BLaER1 treated with 17β-estradiol and CSF1 and Interleukin-3, amounts not matched to agents 10 nM and 100 nM (cell line): ENCODE measurements at regions not wholly inside any gene's neighbourhood (a gene's known extent, or its start where the extent isn't known, plus 50 kb on each side); places are given as distances from the start of the nearest gene placed in this dataset.
A peak's percentile ranks its signal among the peaks of the same experiment; 100 is the strongest.

Experiments
- H3K27ac ChIP-seq, 11 experiments: shearing (Covaris generic); formaldehyde crosslinking; 2 replicates each; pipeline ENCODE4 v1.8.1; 2022
- H3K27me3 ChIP-seq, 11 experiments: shearing (Covaris generic); formaldehyde crosslinking; 2 replicates each; pipeline ENCODE4 v1.8.1; 2022
- H3K36me3 ChIP-seq, 11 experiments: shearing (Covaris generic); formaldehyde crosslinking; 2 replicates each; pipeline ENCODE4 v1.8.1; 2022
- H3K4me1 ChIP-seq, 10 experiments: shearing (Covaris generic); formaldehyde crosslinking; 2 replicates each; pipeline ENCODE4 v1.8.1; 2022
- H3K4me2 ChIP-seq, 11 experiments: shearing (Covaris generic); formaldehyde crosslinking; 2 replicates each; pipeline ENCODE4 v1.8.1; 2022
- H3K4me3 ChIP-seq, 10 experiments: shearing (Covaris generic); formaldehyde crosslinking; 2 replicates each; pipeline ENCODE4 v1.8.1; 2022
- H3K9ac ChIP-seq, 11 experiments: shearing (Covaris generic); formaldehyde crosslinking; 2 replicates each; pipeline ENCODE4 v1.8.1; 2022
- H3K9me3 ChIP-seq, 11 experiments: shearing (Covaris generic); formaldehyde crosslinking; replicated peaks in 1 of 11; 2 replicates each; pipeline ENCODE4 v1.8.1; 2022
- H4K20me1 ChIP-seq, 11 experiments: shearing (Covaris generic); formaldehyde crosslinking; 2 replicates each; pipeline ENCODE4 v1.8.1; 2022
- Cebpa-rat ChIP-seq, 11 experiments: shearing (Covaris generic); IDR thresholded peaks; 2 replicates each; pipeline ENCODE4 v1.8.1; 2022

GRCh38 chr2:164439885-164440284 lies 181.4 kb downstream of the GRB14 start:
- no peaks in the 10 kb centered on the region for H4K20me1 ChIP-seq
- H3K27me3 ChIP-seq, result no peaks in the 10 kb centered on the region
- no peak for TF ChIP-seq Cebpa-rat (IDR thresholded peaks at IDR 0.05)
- no peak overlapping the region for H3K27ac ChIP-seq
- peaks cover 0 to 8% (median 0%) of the 10 kb centered on the region in 10 experiments; a peak in 3 of 20 replicates for H3K4me1 ChIP-seq
- no peak overlapping the region for H3K4me2 ChIP-seq
- no peak overlapping the region for H3K9ac ChIP-seq
- no peaks in the 10 kb centered on the region for H3K9me3 ChIP-seq
- H3K4me3 ChIP-seq, result no peak overlapping the region
- no peaks in the 10 kb centered on the region for H3K36me3 ChIP-seq

GRCh38 chr2:164439235-164439634 lies 182.0 kb downstream of the GRB14 start:
- Histone ChIP-seq H3K27me3 (no peaks in the 10 kb centered on the region), H3K4me1 (peaks cover 0 to 8% (median 0%) of the 10 kb centered on the region in 10 experiments; a peak in 3 of 20 replicates), H3K4me3 (no peak overlapping the region), H4K20me1 (no peaks in the 10 kb centered on the region), H3K9me3 (no peaks in the 10 kb centered on the region), H3K9ac (no peak overlapping the region), H3K27ac (no peak overlapping the region), H3K36me3 (no peaks in the 10 kb centered on the region), H3K4me2 (no peak overlapping the region)
- no peak for TF ChIP-seq Cebpa-rat (IDR thresholded peaks at IDR 0.05)

GRCh38 chr2:164438490-164439205 lies 182.6 kb downstream of the GRB14 start:
- Histone ChIP-seq H3K9ac (no peak overlapping the region), H3K36me3 (no peaks in the 10 kb centered on the region), H3K9me3 (no peaks in the 10 kb centered on the region), H4K20me1 (no peaks in the 10 kb centered on the region), H3K27me3 (no peaks in the 10 kb centered on the region), H3K4me3 (no peak overlapping the region), H3K27ac (no peak overlapping the region), H3K4me1 (peaks cover 0 to 8% (median 0%) of the 10 kb centered on the region in 10 experiments; a peak in 3 of 20 replicates), H3K4me2 (no peak overlapping the region)
- TF ChIP-seq Cebpa-rat (IDR thresholded peaks at IDR 0.05), result no peak

GRCh38 chr2:164436131-164436530 lies 185.2 kb downstream of the GRB14 start:
- TF ChIP-seq Cebpa-rat (IDR thresholded peaks at IDR 0.05), result no peak
- Histone ChIP-seq H3K4me2 (no peak overlapping the region), H4K20me1 (no peaks in the 10 kb centered on the region), H3K27ac (no peak overlapping the region), H3K36me3 (no peaks in the 10 kb centered on the region), H3K27me3 (no peaks in the 10 kb centered on the region), H3K4me3 (no peak overlapping the region), H3K9me3 (no peaks in the 10 kb centered on the region), H3K9ac (no peak overlapping the region), H3K4me1 (no peaks in the 10 kb centered on the region)

- Histone ChIP-seq H3K9me3 (no peaks in the 10 kb centered on the region), H3K9ac (peak overlapping the region in 1 of 11 experiments; percentile 6; a peak in 1 of 22 replicates), H3K4me2 (no peak overlapping the region), H3K27ac (no peak overlapping the region), H3K27me3 (no peaks in the 10 kb centered on the region), H3K4me3 (no peak overlapping the region), H3K36me3 (no peaks in the 10 kb centered on the region), H4K20me1 (no peaks in the 10 kb centered on the region), H3K4me1 (no peaks in the 10 kb centered on the region)
- no peak for TF ChIP-seq Cebpa-rat (IDR thresholded peaks at IDR 0.05)
Measured at GRCh38 chr2:164430166-164430783, 191.0 kb downstream of the GRB14 start.

- no peak overlapping the region for H3K27ac ChIP-seq
- no peaks in the 10 kb centered on the region for H3K9me3 ChIP-seq
- H3K9ac ChIP-seq, result 0 out of 22 replicates have a peak overlapping the region, but pooled peaks of 1 of the 11 experiments have one; percentile 2
- H3K4me1 ChIP-seq, result no peaks in the 10 kb centered on the region
- H4K20me1 ChIP-seq, result no peaks in the 10 kb centered on the region
- H3K4me2 ChIP-seq, result no peak overlapping the region
- no peaks in the 10 kb centered on the region for H3K27me3 ChIP-seq
- no peak overlapping the region for H3K4me3 ChIP-seq
- TF ChIP-seq Cebpa-rat (IDR thresholded peaks at IDR 0.05), result no peak
- no peaks in the 10 kb centered on the region for H3K36me3 ChIP-seq
Measured at GRCh38 chr2:164429354-164429753, 191.9 kb downstream of the GRB14 start.

- Histone ChIP-seq H3K9ac (no peak overlapping the region), H4K20me1 (no peaks in the 10 kb centered on the region), H3K9me3 (no peaks in the 10 kb centered on the region), H3K4me1 (no peaks in the 10 kb centered on the region), H3K27ac (no peak overlapping the region), H3K4me3 (no peak overlapping the region), H3K4me2 (no peak overlapping the region), H3K36me3 (no peaks in the 10 kb centered on the region), H3K27me3 (no peaks in the 10 kb centered on the region)
- TF ChIP-seq Cebpa-rat (IDR thresholded peaks at IDR 0.05), result no peak
Measured at GRCh38 chr2:164427111-164427510, 194.2 kb downstream of the GRB14 start.

- Histone ChIP-seq H3K4me3 (no peak overlapping the region), H3K27me3 (no peaks in the 10 kb centered on the region), H3K4me2 (no peak overlapping the region), H4K20me1 (no peaks in the 10 kb centered on the region), H3K4me1 (no peaks in the 10 kb centered on the region), H3K9ac (no peak overlapping the region), H3K36me3 (no peaks in the 10 kb centered on the region), H3K9me3 (no peaks in the 10 kb centered on the region), H3K27ac (no peak overlapping the region)
- no peak for TF ChIP-seq Cebpa-rat (IDR thresholded peaks at IDR 0.05)
Measured at GRCh38 chr2:164420787-164421186, 200.5 kb downstream of the GRB14 start.

- Histone ChIP-seq H3K27me3 (no peaks in the 10 kb centered on the region), H3K27ac (no peak overlapping the region), H3K9me3 (no peaks in the 10 kb centered on the region), H3K36me3 (no peaks in the 10 kb centered on the region), H3K4me2 (no peak overlapping the region), H4K20me1 (no peaks in the 10 kb centered on the region), H3K4me3 (no peak overlapping the region), H3K9ac (no peak overlapping the region), H3K4me1 (no peaks in the 10 kb centered on the region)
- no peak for TF ChIP-seq Cebpa-rat (IDR thresholded peaks at IDR 0.05)
Measured at GRCh38 chr2:164412831-164413230, 208.5 kb downstream of the GRB14 start.

- Histone ChIP-seq H3K9me3 (no peaks in the 10 kb centered on the region), H3K9ac (no peak overlapping the region), H4K20me1 (no peaks in the 10 kb centered on the region), H3K36me3 (no peaks in the 10 kb centered on the region), H3K27me3 (no peaks in the 10 kb centered on the region), H3K4me3 (no peak overlapping the region), H3K27ac (no peak overlapping the region), H3K4me1 (peaks cover 0 to 15% (median 0%) of the 10 kb centered on the region in 10 experiments; a peak in 6 of 20 replicates), H3K4me2 (no peak overlapping the region)
- TF ChIP-seq Cebpa-rat (IDR thresholded peaks at IDR 0.05), result no peak
Measured at GRCh38 chr2:164389411-164389810, 231.9 kb downstream of the GRB14 start.
